ENCODE measurements at regions not wholly inside any gene's neighbourhood (a gene's known extent, or its start where the extent isn't known, plus 50 kb on each side); places are given as distances from the start of the nearest gene placed in this dataset.

- TF ChIP-seq ZNF449 (tag by site-specific recombination; IDR thresholded peaks at IDR 0.05) (no peak), ZIC2 (tag by site-specific recombination; IDR thresholded peaks at IDR 0.05) (peak; percentile 36; the same call in 1 of the 2 replicates), HOXA7 (CRISPR knock-in tag; IDR thresholded peaks at IDR 0.05; ENCODE audit: borderline replicate concordance) (no peak)
- CTCF ChIA-PET: no interaction called here
Measured at GRCh38 chr2:239814116-239814860, 210.9 kb downstream of the NDUFA10 start.

GRCh38 chr2:239813261-239814115 lies 211.7 kb downstream of the NDUFA10 start:
- TF ChIP-seq ZNF701 (tag by site-specific recombination; IDR thresholded peaks at IDR 0.05): no peak
- TF ChIP-seq ZBTB1 (tag by site-specific recombination; IDR thresholded peaks at IDR 0.05): no peak
- TF ChIP-seq ZNF121 (tag by site-specific recombination; IDR thresholded peaks at IDR 0.05): no peak
- TF ChIP-seq ZIC2 (tag by site-specific recombination; IDR thresholded peaks at IDR 0.05): 0 out of 2 replicates have a peak, but pooled peaks have one; percentile 20
- peak; percentile 48; the same call in 1 of the 2 replicates for TF ChIP-seq REST (tag by site-specific recombination; IDR thresholded peaks at IDR 0.05)
- TF ChIP-seq ZEB2 (tag by site-specific recombination; IDR thresholded peaks at IDR 0.05): no peak
- no peak for TF ChIP-seq ZNF362 (tag by site-specific recombination; IDR thresholded peaks at IDR 0.05)

More at GRCh38 chr2:239814116-239814860, 210.9 kb downstream of the NDUFA10 start:
- Histone ChIP-seq H3K27ac (ENCODE audit: extremely low read depth, low read depth, low read length) (no peak overlapping the region), H3K4me1 (ENCODE audit: control insufficient read depth, insufficient read depth, low read length) (peaks cover 3% of the 10 kb centered on the region; the same call in 1 of the 2 replicates), H3K9me3 (ENCODE audit: control insufficient read depth, insufficient read depth, low read depth, low read length) (no peaks in the 10 kb centered on the region), H3K36me3 (ENCODE audit: control insufficient read depth in 2 of 2, insufficient read depth in 1 of 2, low read length in 2 of 2) (no peaks in the 10 kb centered on the region), H3K4me3 (ENCODE audit: low read depth, low read length) (no peak overlapping the region)
- POLR2A ChIA-PET: no interaction called here

GRCh38 chr2:239811806-239812560 lies 213.2 kb downstream of the NDUFA10 start:
- ChIA-PET POLR2A (no interaction called here), CTCF (no interaction called here)
- TF ChIP-seq PRDM2 (tag by site-specific recombination; IDR thresholded peaks at IDR 0.05; ENCODE audit: borderline replicate concordance): no peak
- TF ChIP-seq ZXDB (tag by site-specific recombination; IDR thresholded peaks at IDR 0.05): no peak

More at GRCh38 chr2:239813261-239814115, 211.7 kb downstream of the NDUFA10 start:
- Histone ChIP-seq H3K27ac (ENCODE audit: extremely low read depth, low read depth, low read length) (no peak overlapping the region), H3K36me3 (ENCODE audit: control insufficient read depth in 2 of 2, insufficient read depth in 1 of 2, low read length in 2 of 2) (no peaks in the 10 kb centered on the region), H3K9me3 (ENCODE audit: control insufficient read depth, insufficient read depth, low read depth, low read length) (no peaks in the 10 kb centered on the region), H3K4me3 (ENCODE audit: low read depth, low read length) (no peak overlapping the region), H3K4me1 (ENCODE audit: control insufficient read depth, insufficient read depth, low read length) (peaks cover 3% of the 10 kb centered on the region; the same call in 1 of the 2 replicates)
- CTCF ChIA-PET: no interaction called here
- POLR2A ChIA-PET: no interaction called here

More at GRCh38 chr2:239811806-239812560, 213.2 kb downstream of the NDUFA10 start:
- Histone ChIP-seq H3K36me3 (ENCODE audit: control insufficient read depth in 2 of 2, insufficient read depth in 1 of 2, low read length in 2 of 2) (no peaks in the 10 kb centered on the region), H3K4me1 (ENCODE audit: control insufficient read depth, insufficient read depth, low read length) (peaks cover 3% of the 10 kb centered on the region; the same call in 1 of the 2 replicates), H3K4me3 (ENCODE audit: low read depth, low read length) (no peak overlapping the region), H3K27ac (ENCODE audit: extremely low read depth, low read depth, low read length) (no peak overlapping the region), H3K9me3 (ENCODE audit: control insufficient read depth, insufficient read depth, low read depth, low read length) (no peaks in the 10 kb centered on the region)

All from HEK293 (cell line).